SK-N-SH treated with all-trans-retinoic acid at 6 μM for 48 hours (cell line): ENCODE measurements at regions not wholly inside any gene's neighbourhood (a gene's known extent, or its start where the extent isn't known, plus 50 kb on each side); places are given as distances from the start of the nearest gene placed in this dataset.

Source experiments
- ARNTL ChIP-seq: fragments of 450-650 bp; formaldehyde crosslinking; IDR thresholded peaks from 2 replicates; pipeline ENCODE4 v1.5.0; 2020; ENCODE audit warnings: low read depth, mild to moderate bottlenecking, moderate library complexity, borderline replicate concordance
- CREB5 ChIP-seq: fragments of 250-450 bp; sonication (Bioruptor Pico); IDR thresholded peaks from 2 replicates; pipeline ENCODE4 v1.5.1; 2020; ENCODE audit warnings: low read depth, mild to moderate bottlenecking, moderate library complexity
- GLIS3 ChIP-seq: fragments of 250-450 bp; sonication (Bioruptor Pico); IDR thresholded peaks from 2 replicates; pipeline ENCODE4 v1.5.0; 2020; ENCODE audit warnings: mild to moderate bottlenecking, moderate library complexity
- OSR1 ChIP-seq: fragments of 250-450 bp; sonication (Bioruptor Pico); IDR thresholded peaks from 2 replicates; pipeline ENCODE4 v1.8.0; 2022; ENCODE audit warnings: moderate library complexity, mild to moderate bottlenecking, inconsistent platforms
- PATZ1 ChIP-seq: fragments of 250-450 bp; sonication (Bioruptor Pico); IDR thresholded peaks from 2 replicates; pipeline ENCODE4 v1.8.0; 2020; ENCODE audit warnings: mild to moderate bottlenecking, moderate library complexity, borderline replicate concordance
- RARB ChIP-seq: fragments of 250-450 bp; sonication (Bioruptor Pico); IDR thresholded peaks from 2 replicates; pipeline ENCODE4 v1.8.0; 2021; ENCODE audit warnings: mild to moderate bottlenecking, moderate library complexity
- SNAI2 ChIP-seq: fragments of 250-450 bp; sonication (Bioruptor Pico); IDR thresholded peaks from 2 replicates; pipeline ENCODE4 v1.5.0; 2020; ENCODE audit warnings: mild to moderate bottlenecking, moderate library complexity
- TCF4 ChIP-seq: fragments of 250-450 bp; sonication (Bioruptor Pico); IDR thresholded peaks from 2 replicates; pipeline ENCODE4 v1.8.0; 2021; ENCODE audit warnings: mild to moderate bottlenecking, moderate library complexity, borderline replicate concordance
- ZFP30 ChIP-seq: fragments of 450-650 bp; formaldehyde crosslinking; IDR thresholded peaks from 2 replicates; pipeline ENCODE4 v1.5.0; 2022; ENCODE audit warnings: mild to moderate bottlenecking, moderate library complexity
- ZNF565 ChIP-seq: fragments of 450-650 bp; formaldehyde crosslinking; conservative IDR thresholded peaks from 2 replicates; pipeline ENCODE4 v1.5.0; 2020; ENCODE audit warnings: low read depth, mild to moderate bottlenecking, moderate library complexity
- ZNF70 ChIP-seq: fragments of 450-650 bp; formaldehyde crosslinking; IDR thresholded peaks from 2 replicates; pipeline ENCODE4 v1.5.0; 2020; ENCODE audit warnings: mild to moderate bottlenecking, moderate library complexity
- ZNF8 ChIP-seq: fragments of 450-650 bp; formaldehyde crosslinking; IDR thresholded peaks from 2 replicates; pipeline ENCODE4 v1.5.0; 2020; ENCODE audit warnings: mild to moderate bottlenecking, moderate library complexity

DNA sequence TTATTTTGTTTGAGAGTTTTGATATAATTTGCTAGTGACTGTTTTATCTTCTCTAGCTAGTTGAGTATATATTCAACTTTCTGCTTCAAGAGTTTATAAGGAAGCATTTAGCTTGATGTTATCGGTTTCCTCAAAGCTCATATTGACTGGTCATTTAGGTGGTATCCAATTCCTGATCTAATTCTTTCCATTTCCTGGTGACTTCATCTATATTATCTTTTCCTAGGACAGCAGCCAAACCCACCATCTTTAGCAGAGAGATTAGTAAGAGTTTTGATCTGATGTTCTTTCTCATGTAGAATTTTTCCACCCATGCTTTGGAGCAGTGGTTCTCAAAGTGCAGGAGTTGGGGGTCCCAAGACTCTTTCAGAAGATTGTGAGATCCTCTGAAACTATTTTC lies 148.6 kb upstream of the STT3B start:
- TF ChIP-seq OSR1 (no peak), PATZ1 (CRISPR knock-in tag) (no peak), ARNTL (no peak), SNAI2 (CRISPR knock-in tag) (no peak), GLIS3 (CRISPR knock-in tag) (no peak), ZFP30 (CRISPR knock-in tag) (no peak), ZNF70 (CRISPR knock-in tag) (no peak), RARB (CRISPR knock-in tag) (no peak), ZNF8 (CRISPR knock-in tag) (no peak), ZNF565 (no peak), TCF4 (CRISPR knock-in tag) (no peak), CREB5 (CRISPR knock-in tag) (no peak)
